ENCODE measurements at regions not wholly inside any gene's neighbourhood (a gene's known extent, or its start where the extent isn't known, plus 50 kb on each side); places are given as distances from the start of the nearest gene placed in this dataset.

DNA sequence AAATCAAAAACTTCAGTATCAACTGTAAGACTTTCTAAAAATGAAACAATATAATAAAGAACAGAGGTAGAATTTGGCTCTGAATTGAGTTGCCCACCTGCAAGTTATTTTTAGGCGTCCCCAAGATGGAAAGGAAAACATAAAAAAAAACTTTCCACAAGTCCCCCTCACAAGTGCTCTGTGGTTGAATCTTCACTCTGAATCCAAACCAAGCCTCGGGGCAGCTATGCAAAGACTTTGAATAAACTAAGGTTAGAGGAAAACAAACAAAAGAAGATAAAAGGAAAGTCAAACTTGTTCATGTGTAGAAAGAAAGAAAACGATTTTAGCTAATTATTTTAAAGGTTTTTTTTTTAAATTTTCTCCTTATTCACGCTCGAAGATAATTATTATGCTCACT, 372.4 kb upstream of the SLIT2 start:
- DNase-seq = no peak

DNA sequence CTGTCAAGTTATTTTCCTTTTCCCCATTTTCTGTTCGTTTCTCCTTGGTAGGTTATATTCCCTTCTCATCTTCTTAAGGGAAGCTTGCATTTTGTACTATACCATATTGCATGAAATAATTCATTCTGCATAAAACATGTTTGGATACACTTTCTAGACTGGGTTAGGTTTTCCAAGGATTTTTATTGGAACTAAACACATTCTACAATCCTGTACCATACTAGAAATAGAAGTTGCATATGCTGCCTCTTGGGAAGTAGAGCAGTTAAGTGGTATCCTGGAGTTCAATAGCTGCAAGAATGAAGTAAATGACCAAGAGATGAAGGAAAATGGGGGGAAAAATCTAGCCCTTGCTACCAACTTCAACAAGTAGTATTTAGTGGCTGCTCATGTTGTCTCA, 393.7 kb upstream of the SLIT2 start:
- DNase-seq = no peak

DNA sequence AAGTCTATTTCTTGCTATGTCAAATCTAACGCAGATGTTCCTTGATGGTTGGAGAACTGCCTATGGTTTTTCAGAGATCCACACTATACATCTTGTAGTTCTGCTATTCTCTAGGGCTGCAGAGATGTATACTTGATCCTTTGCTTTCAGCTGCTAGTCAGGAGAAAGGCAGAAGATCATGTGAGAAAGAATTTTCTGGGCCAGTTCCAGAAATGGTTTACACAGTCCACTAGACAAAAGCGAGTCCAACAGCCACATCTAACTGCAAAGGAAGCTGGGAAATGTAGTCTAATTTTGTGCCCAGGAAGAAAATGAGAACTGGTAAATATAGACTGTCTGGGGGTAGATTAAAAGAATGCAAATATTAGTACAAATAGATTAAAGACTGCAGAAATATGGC, 394.3 kb upstream of the SLIT2 start:
- DNase-seq = no peak

DNA sequence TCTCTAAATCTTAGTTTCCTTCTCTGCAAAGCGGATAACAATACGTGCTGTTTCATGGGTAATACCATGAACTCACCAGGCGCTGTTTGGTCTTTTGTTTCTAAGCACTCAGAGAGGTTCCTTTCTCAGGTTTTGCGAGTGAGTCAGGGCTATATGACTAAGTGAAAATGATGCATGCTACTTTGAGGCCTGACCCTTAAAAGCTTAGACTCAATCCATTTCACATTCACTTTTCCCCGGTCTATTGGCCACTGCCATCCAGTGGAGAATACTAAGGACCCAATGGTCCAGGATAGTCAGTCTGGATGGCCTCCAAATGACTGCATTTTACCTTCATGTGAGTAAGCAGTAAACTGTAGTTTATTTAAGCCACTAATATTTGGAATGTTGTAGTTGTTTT, 400.8 kb upstream of the SLIT2 start:
- no peak for DNase-seq

DNA sequence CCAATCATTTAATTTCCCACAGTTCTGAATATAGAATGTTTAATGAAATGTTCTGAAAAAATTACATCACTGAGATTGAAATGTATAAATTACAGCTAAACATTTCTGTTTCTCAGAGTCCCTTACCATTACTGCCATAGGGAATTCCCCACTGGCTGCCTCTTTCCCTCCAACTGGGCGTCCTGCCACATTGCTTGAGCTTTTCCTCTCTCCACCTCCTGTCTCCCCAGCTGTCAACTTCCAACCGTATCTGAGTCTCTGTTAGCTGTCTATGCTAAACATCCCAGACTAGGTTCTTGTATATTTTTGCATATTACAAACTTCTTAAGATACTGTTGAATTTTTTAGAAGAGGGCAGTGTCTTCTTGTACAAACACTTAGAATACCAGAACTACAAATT, 407.3 kb upstream of the SLIT2 start:
- no peak for DNase-seq

DNA sequence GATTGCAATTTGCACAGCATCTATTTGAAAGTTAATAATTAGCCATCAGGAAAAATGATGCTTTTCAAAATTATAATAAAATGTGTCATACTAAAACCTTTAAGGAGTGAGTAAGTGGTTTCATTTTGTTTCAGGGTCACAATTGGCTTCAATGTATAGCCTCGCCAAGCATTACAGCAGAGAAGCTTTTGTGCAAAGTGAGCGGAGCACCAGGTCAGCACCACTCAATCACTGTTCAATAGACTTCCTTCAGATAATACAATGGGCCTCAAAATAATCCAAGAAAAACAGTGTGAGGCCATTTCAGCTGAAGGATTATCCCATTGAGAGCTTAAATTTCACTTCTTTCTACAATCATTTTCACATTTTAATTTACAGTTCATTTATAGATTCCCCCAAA, 409.2 kb upstream of the SLIT2 start:
- DNase-seq = no peak

DNA sequence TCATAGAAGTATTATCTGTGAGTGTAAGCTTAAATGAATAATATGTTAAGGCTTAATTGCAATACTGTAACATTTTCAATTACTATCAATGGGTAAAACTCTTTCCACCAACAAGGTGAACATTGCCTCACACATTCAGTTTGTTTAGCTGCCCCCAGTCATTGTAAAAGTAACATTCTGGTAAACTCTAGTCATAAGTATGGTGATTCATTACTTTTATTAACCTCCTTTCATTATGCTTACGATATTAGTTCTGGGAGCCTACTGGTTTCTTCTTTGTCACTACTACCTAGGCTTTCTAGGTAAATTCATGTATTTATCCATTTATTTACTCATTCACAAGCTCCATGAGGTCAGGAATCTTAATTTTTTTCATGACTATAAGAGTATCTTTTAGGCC, 412.8 kb upstream of the SLIT2 start:
- DNase-seq = no peak

DNA sequence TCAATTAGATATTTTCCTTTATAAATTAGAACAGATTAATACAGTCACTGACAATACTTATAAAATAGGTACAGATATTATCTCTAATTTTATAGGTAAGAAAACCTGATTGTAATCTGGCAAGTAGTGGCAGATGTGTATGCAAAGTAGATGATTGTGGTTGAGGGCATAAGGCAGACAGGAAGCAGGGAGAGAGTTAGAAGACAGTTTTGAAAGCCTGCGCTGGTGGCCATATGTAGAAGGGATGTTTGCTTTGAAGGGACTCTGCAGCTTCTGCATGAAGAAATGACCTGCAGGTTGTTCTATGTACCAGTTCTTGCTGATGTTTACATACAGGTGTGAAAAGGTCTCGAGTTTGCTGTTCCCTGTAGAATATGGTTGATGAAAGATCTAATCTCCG, 416.3 kb upstream of the SLIT2 start:
- DNase-seq = no peak

DNA sequence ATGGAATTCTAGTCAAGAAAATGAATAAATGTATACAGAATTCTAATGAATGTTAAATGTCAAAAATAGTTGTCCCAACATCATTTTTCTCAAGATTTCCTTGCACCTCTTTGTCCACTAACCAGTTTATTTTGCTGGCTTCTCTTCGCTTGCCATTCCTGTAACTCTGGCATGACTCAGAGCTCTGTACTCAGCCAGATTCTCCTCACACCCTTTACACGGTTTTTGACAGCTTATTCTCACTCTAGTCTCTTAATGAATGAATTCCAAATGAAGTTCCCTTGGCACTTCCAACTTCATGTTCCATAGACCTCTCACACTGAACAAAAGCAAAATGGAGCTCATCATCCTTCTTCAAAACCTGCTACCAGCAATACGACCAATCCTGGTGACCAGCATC, 419.3 kb upstream of the SLIT2 start:
- no peak for DNase-seq

DNA sequence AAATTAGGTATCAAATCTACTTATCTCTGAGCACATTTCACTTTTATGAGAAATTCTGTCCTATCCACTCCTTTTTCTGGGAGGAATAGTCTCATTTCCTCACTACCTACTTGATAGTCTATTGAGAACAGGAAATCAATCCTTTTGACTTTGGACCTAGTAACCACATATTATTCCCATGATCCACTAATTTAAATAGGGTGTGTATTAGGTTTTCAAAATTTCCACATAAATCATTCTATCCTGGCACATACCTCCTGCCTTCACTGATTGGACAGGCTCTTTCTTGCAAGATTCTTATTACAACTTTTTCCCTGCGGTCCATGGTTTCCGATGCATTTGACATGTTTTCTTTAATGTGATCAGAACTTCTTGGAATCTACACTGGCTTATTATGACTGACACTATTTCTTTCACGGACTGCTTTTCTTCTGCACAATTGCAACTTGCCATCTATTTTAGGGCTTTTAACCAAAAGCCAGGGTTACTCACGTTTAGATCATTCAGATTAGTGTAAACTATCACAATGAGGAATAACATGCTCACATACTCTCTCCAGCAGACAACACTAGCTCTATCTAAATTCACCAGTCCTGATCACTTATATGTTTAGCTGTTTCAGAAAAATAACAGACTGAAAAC, 419.9 kb upstream of the SLIT2 start:
- DNase-seq = no peak

DNA sequence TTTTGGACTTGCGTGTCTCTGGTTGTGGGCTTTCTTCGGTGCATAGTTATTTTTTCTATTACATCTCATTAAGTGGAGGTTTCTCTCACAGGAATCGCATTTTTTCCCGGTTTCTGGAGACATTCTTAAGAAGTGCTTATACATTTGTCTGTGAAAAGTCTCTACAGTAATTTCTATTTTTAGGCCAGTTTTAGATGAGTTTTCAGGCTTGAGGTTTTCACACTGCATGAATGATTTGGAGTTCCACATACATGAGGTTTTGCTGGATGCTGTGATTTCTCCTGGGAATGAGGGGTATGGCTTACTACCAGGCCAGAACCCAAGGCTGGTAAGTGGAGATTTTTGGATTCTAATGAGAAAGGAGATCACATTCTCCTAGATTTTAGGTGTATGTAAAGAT, 422.6 kb upstream of the SLIT2 start:
- DNase-seq = no peak

DNA sequence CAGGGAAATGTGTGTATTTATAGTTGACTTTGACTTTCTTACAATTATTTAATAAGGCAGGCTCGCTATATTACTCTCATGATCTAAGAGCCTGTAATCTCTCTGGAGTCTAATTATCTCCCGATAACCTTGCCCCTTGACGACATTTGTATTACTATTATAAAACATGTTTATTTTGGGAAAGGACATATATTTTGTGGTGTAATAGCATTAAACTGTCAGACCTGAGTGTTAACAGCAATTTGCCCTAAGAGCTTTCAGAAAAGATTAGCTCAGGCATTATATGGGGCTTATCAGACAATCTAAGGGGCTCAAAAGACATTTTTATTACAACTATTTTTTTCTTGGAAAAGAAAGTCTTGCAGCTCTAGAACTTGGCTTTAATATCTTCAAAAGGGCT, 427.9 kb upstream of the SLIT2 start:
- DNase-seq = no peak

DNA sequence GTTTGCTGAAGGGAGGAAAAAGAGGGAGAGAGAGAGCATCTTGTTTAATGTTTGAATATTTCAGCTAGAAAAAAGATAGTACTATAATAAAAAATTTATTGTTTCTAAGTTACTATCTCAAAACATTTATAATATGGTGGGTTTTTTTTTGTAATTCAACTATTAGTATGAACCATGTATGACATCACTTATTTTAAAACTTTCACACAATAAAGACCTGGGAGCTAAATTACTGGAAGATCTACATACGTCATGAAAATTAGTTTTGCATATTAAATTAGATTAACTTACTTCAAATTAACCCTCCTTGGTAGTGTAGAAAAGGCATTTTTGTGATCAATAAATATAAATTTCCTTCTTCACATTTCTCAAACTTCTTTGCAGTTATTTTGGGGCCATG, 432.0 kb upstream of the SLIT2 start:
- no peak for DNase-seq

DNA sequence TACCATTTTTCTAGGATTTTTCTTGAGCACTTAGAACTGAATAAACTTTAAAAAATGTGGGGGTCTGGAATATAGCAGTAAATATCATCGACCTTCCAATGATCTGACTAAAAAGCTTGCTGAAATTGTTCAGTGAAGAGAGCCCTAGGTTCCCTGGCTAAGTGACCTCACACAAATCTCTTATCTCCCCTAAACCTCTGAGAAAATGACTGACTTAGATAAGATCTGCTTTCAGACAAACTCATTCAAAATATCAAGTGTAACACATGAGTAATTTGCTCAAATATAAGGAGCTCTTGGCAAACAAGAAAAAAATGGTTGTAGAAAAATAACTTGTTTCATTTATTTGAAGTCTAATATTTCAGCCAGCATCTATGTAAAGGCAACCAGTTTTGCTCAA, 441.7 kb upstream of the SLIT2 start:
- DNase-seq = no peak

DNA sequence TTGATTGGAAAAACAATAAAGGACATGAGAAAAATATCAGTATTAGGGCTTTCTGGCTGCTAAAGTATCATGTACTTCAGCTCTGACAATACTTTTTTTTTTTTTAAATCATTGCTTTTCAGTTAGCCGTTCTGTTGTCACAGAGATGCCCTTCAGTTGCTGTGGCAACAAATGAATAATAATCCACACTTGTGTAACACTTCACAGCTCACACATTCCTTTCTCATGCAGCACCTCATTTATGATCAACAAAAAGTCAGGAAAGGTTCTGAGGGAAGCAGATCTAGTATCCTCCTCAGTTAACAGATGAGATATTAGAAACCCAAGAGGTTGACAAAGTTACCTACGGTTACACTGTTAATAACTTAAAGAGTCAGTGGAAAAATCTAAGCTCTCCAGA, 444.2 kb upstream of the SLIT2 start:
- no peak for DNase-seq

DNA sequence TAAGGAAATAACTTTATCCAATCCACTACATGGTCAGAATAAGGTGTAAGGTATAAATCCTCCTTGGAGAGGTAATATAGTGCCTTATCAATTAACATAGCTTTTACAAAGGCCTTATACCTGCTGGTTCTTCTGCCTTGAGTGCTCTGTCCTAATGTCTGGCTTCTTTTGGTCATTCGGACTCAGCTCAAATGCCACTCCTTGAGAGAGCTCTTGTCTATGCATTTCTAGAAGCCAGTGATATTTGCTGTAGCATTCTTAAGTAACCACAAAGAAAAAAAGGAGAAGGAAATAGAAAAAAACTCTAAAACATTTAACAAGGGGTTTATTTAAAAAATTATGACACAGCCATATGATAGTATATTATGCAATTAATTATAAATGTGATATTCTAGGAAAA, 444.8 kb upstream of the SLIT2 start:
- DNase-seq = no peak

DNA sequence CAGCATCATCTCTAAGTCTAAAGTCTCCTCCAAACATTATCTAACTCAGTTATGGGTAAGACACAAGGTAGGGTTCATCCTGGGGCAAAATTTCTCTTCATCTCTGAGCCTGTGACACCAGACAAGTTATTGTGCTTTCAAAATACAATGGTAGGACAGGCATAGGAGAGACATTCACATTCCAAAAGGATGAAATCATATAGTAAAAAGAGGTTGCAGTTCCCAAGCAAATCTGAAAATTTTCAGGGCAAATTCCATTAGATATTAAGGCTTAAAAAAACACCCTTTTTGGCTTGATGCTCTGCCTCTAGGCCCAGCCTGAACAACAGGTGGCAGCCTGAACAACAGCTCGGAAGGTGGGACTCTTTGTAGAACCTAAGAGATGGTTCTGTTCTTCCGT, 448.3 kb upstream of the SLIT2 start:
- DNase-seq = no peak

DNA sequence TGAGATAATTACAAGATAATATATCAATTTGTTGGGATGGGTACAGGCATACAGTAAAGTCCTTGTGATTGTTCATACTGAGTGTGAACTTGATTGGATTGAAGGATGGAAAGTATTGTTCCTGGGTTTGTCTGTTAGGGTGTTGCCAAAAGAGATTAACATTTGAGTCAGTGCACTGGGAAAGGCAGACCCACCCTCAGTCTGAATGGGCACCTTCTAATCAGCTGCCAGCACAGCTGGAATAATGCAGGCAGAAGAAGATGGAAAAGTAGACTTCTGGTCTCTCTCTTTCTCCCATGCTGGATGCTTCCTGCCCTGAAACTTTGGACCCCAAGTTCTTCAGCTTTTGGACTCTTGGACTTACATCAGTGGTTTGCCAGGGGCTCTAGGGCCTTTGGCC, 457.9 kb upstream of the SLIT2 start:
- no peak for DNase-seq

DNA sequence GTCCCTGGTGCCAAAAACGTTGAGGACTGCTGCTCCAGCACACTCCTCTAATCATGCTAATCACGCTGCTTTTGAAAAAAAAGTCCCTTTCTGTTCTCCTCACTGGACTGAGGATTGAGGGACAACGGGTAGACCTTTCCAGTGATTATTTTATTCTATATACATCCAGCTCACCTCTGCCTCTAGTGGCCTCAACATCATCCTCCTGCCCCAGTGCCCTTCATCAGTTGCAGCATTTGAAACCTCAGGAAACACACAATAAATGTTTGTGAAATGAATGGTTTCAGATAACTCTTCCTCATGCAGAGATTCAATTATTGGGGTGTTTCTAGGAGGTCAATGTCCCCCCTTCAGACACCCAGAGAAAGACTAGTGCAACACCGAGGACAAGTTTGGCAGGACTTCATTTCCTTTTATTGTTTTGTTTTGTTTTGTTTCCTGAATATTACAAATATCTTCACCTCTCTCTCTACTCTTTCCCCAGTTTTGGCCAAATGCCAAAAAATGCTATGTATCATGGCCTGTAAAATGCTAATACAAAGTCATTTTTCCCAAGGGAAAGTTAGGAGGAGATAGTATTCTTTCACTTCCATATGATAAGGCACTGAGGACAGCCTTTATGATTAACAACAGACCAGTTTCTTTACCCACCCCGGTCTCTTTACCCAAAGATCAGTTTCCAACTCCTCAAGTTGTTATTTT, 460.1 kb upstream of the SLIT2 start:
- no peak for DNase-seq

DNA sequence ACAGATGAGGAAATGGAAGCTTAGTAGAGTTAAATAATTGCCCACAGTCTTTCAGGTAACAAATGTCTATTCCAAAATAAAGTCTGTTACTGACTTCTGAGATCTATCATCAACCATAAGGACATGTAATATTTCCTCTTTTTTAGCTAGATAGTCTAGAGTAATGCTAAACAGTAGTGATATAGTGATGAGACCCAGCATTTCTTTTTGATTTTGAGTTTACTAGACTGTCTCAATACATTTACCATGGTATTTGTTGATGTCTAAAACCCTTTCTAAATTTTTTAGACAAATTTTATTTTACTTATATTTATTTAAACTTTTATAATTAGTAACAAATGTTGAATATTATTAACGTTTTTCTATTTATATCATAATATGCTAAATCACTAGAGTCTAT, 465.1 kb upstream of the SLIT2 start:
- DNase-seq = no peak

DNA sequence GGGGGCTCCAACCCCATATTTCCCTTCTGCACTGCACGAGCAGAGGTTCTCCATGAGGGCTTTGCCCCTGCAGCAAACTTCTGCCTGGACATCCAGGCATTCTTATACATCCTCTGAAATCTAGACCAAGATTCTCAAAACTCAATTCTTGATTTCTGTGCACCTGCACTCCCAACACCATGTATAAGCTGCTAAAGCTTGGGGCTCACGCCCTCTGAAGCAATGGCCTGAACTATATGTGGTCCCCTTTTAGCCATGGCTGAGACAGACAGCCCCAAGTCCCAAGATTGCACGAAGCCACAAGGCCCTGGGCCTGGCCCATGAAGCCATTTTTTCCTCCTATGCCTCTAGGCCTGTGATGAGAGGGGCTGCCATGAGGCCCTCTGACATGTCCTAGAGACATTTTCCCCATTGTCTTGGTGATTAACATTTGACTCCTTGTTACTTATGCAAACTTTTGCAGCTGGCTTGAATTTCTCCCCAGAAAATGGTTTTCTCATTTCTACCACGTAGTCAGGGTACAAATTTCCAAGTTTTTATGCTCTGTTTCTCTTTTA, 468.0 kb upstream of the SLIT2 start:
- no peak for DNase-seq

DNA sequence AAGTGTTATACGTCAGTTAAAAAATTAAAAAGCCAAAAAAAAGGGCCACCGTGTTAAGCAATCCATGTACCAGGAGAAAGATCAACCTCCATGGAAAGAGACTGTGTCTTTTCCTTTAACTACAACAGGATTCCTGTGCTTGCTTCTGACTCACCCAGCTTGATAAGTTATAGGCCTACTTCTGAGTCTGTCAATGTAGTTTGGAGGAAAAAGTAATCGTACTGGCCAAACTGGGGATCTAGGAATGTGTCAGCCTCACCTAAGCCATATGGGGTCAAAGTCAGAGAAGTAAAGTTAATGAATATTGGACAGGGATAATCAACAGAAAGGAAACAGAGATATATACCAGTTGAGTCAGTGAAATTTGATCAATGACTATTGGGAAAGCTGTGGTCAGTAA, 470.8 kb upstream of the SLIT2 start:
- DNase-seq = no peak

DNA sequence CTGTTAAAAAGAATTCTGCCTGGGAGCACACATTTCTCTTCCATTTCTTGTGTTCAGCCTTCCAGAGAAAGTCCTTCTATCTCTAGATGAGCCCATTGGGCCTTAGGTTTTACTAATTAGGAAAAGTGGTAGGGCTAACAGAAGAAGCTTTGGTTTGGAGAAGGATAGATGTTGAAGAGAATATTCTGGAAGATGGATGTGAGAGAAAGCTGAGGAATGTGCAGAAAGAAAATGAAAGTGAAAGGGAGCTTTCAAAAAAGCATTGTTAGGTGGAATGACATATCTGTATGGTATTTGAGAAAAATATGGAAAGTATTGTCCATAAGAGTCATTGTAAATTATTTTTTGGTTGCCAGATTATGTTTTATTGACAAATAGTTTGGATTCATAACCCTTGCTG, 474.8 kb upstream of the SLIT2 start:
- DNase-seq = no peak

DNA sequence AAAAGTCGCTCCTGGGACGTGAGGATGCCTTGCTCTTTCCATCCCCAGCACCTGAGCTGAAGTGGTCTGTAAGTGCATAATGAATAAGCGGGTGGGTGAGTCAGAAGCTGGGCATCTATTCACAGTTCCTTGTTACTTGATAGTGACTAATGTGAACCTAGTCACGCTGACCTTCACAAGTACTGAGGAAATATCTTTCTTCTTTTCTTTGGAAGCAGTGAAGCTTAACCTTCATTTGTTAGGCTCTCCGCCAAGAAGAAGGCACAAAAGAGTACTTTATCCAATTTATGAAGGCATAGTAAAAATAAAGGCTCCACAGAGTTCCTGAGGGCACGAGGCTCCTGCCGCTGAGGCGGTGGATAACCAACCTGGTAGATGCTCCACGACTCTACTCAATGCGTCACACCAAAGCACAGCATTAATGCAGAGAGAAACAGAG, 475.7 kb upstream of the SLIT2 start:
- no peak for DNase-seq

DNA sequence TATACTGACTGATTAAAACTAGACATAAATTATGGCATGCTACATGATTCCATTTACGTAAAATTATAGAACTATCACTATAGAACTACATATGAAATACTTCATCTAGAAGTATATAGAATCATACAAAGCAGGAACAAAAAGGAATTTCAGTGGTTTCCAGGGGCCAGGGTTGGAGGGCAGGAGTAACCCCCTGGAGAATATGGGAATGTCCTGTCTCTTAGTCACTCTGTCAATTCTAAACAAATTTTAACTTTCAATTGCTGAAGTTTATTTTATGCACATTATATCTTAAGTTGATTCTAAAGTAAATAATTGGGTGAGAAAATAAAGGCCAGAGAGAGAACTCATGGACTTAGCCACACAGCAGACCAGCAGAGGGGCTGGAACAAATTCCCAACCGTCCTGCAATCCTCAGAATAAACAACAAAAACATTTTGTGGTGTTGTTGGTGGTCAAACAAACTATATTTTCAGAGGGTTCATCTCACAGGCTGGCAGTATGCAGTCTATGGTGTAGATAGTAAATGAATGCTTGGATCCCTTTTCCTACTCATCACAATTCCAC, 476.9 kb upstream of the SLIT2 start:
- no peak for DNase-seq
